ENCODE measurements at regions not wholly inside any gene's neighbourhood (a gene's known extent, or its start where the extent isn't known, plus 50 kb on each side); places are given as distances from the start of the nearest gene placed in this dataset.
A peak's percentile ranks its signal among the peaks of the same experiment; 100 is the strongest.

GRCh38 chr5:101561018-101561417 is 657.9 kb upstream of the ST8SIA4 start:
- H3K23ac ChIP-seq (ENCODE audit: insufficient read length, low read depth, low read length) = no peak overlapping the region
- no peak overlapping the region for H3K14ac ChIP-seq (ENCODE audit: insufficient read depth, low read length)
- H2AK5ac ChIP-seq (ENCODE audit: insufficient read length, low read length) = no peak overlapping the region
- H4K20me1 ChIP-seq (ENCODE audit: control insufficient read depth, insufficient read depth, insufficient read length) = no peaks in the 10 kb centered on the region
- H2BK120ac ChIP-seq (ENCODE audit: low read depth, low read length, poor library complexity, severe bottlenecking) = no peak overlapping the region
- no peak overlapping the region for H4K5ac ChIP-seq (ENCODE audit: insufficient read length, low read depth, low read length)
- H4K91ac ChIP-seq (ENCODE audit: insufficient read length, low read depth, low read length) = no peak overlapping the region
- Mint-ChIP-seq H3K36me3 (ENCODE audit: insufficient read depth in 1 of 3, low read depth in 3 of 3) (peaks cover 0 to 12% (median 3%) of the 10 kb centered on the region in 3 experiments; a peak in 4 of 7 replicates), H3K4me1 (peaks cover 12 to 22% of the 10 kb centered on the region in 2 experiments; a peak in 3 of 4 replicates), H3K9me3 (peaks cover 5 to 18% of the 10 kb centered on the region in 2 experiments; a peak in 4 of 5 replicates), H3K27ac (peak overlapping the region in 1 of 3 experiments; percentile 81; a peak in 2 of 7 replicates), H3K27me3 (ENCODE audit: low read depth) (no peaks in the 10 kb centered on the region; the same call in 1 of the 2 replicates), H3K4me3 (no peak overlapping the region)
- no peak overlapping the region for H2BK5ac ChIP-seq (ENCODE audit: insufficient read length, low read length)
- no peak overlapping the region for H3K4me2 ChIP-seq (ENCODE audit: insufficient read depth, insufficient read length, low read length)
- H3K23me2 ChIP-seq (ENCODE audit: insufficient read length, low read depth, low read length, poor library complexity, severe bottlenecking) = no peaks in the 10 kb centered on the region
- H3K79me2 ChIP-seq (ENCODE audit: insufficient read depth, low read length) = no peaks in the 10 kb centered on the region
- H3K4me1 ChIP-seq (ENCODE audit: insufficient read depth, low read length) = no peaks in the 10 kb centered on the region
- no peaks in the 10 kb centered on the region for H3K79me1 ChIP-seq (ENCODE audit: insufficient read depth, low read depth, low read length, poor library complexity, severe bottlenecking)
- no peak for TF ChIP-seq CTCF (conservative IDR thresholded peaks at IDR 0.05)
- H3T11ph ChIP-seq (ENCODE audit: low read length) = no peak overlapping the region
- H3K27me3 ChIP-seq (ENCODE audit: insufficient read depth, low read length) = no peaks in the 10 kb centered on the region
- no CpG with 5 or more reads among the region's 3 CpGs for WGBS (ENCODE audit: extremely low coverage, insufficient read length, low lambda C conversion rate)
- no peak overlapping the region for H2BK12ac ChIP-seq (ENCODE audit: insufficient read length, low read depth, low read length)
- no peak overlapping the region for H2AFZ ChIP-seq (ENCODE audit: low read length)
- DNase-seq = no peak
- no peak overlapping the region for H3K27ac ChIP-seq (ENCODE audit: insufficient read length, low read depth, low read length)
- no peak overlapping the region for H2BK15ac ChIP-seq (ENCODE audit: low read depth, low read length)
- no peaks in the 10 kb centered on the region for H3K9me3 ChIP-seq (ENCODE audit: control insufficient read depth, low read depth, low read length)
- H3K18ac ChIP-seq (ENCODE audit: insufficient read length, low read depth, low read length) = no peak overlapping the region
- H2BK20ac ChIP-seq (ENCODE audit: low read depth, low read length, poor library complexity, severe bottlenecking) = no peak overlapping the region
- H3K9ac ChIP-seq (ENCODE audit: extremely low read depth, insufficient read length, low read length) = no peak overlapping the region
- H3K56ac ChIP-seq (ENCODE audit: insufficient read length, low read depth, low read length) = no peak overlapping the region
- no peak overlapping the region for H4K8ac ChIP-seq (replicated peaks; ENCODE audit: insufficient read length, low read depth, low read length)
- no peak overlapping the region for H3K4ac ChIP-seq (ENCODE audit: low read depth, low read length)

All from H9 (cell line).